HG03159 (cell line): ENCODE measurements at regions not wholly inside any gene's neighbourhood (a gene's known extent, or its start where the extent isn't known, plus 50 kb on each side); places are given as distances from the start of the nearest gene placed in this dataset.
A peak's percentile ranks its signal among the peaks of the same experiment; 100 is the strongest.

Experiments
- ATAC-seq: cut with Tn5 transposase; IDR thresholded peaks from one replicate; pipeline ENCODE4 v1.9.1; 2021; ENCODE audit warnings: mild to moderate bottlenecking, moderate library complexity; ENCODE audit not compliant: unreplicated experiment

GRCh38 chr3:150177673-150178381 is 207.1 kb upstream of the PFN2 start:
- ATAC-seq = no peak

- ATAC-seq = no peak
Observed at GRCh38 chr3:150174179-150174578, 203.5 kb upstream of the PFN2 start.

DNA sequence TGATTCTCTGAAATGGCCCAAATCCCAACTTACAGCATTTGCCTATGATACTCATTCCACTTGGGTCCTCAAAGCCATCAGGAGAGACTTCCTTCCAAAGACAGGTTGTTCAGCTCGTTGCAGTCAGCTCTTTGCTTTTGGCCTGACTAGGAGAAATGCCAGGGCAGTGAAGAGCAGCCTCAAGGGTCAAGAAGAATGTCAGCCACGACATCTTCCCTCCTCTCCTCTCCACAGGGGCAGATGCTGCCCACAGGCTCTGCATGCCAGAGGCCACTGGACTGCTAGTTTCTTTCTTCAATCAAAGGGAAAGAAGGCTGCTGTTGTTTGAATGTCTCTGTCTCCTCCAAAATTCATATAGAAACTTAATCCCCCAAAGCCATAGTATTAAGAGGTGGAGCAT is 201.7 kb upstream of the PFN2 start:
- ATAC-seq = no peak

DNA sequence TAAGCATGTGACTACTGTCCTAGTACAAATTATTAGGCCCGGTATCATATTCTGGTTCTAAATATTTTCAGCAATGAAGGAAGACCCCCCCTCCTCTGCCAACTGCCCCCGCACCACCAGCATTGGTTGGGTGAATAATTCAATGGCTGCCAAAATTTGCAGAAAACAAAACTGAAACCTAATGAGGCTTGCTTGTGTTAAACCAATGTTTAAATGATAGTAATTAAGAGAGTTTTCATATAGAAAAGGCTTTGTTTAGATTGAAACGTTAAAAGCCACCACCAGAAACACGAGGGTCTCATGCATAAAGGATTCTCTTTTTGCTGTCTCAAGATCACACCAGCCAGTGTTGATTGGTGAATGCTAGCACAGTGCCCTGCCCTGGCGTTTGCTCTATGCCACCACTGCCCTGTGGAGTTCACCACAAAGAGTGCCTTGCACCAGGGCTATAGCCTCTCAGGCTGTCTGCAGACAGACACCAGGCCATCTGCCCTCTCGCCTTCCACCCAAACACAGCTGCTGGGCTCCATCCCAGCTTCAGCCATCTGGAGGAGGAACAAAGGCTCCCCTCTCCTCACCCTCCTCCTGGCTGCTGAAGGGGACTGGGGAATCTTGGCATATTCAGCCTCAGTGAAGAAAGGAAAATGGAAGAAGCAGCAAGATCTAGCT is 200.3 kb upstream of the PFN2 start:
- ATAC-seq = no peak

DNA sequence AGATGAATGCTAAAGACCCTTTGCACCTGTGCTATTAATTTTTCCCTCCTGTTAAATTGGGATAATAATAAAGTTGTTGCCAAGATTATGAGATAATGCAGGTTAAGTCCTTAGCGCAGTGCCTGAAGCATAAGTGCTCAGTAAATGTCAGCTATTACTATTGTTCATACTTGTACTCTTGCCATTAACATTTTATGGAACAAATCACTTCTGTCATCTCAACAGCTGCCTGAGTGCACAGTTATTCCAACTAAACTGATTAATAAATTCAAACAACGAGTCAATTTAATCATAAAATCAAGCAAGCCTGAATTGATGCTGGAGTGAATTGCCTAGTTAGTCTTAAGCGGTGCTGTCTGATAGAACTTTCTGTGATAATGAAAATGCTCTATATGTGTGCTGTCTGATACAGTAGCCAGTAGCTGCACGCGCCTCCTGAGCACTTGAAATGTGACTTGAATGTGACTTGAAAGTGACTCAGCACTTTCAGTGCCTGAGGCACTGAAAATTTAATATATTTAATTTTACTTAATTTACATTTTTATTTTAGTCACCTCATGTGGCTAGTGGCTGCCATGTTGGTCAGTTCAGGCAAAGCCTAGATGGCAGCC is 198.7 kb upstream of the PFN2 start:
- ATAC-seq = no peak

DNA sequence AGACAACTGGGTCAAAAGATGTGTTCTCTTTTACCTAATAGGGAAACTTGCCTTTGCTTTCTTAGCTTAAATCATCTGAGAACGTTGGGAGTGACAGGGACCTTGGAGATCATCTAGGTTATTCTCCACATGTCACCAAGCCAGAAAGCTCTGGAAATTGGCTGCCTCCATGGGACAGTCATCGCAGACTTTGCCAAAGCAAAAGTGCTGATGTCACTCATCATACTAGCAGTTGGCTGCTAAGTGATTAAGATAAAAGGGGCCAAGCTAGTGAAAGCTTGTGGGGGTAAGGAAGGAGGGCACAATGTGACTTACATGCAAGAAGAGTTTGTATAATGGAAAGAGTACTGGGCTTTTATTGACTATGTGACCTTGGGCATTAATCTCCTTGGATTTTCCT is 198.0 kb upstream of the PFN2 start:
- no peak for ATAC-seq

DNA sequence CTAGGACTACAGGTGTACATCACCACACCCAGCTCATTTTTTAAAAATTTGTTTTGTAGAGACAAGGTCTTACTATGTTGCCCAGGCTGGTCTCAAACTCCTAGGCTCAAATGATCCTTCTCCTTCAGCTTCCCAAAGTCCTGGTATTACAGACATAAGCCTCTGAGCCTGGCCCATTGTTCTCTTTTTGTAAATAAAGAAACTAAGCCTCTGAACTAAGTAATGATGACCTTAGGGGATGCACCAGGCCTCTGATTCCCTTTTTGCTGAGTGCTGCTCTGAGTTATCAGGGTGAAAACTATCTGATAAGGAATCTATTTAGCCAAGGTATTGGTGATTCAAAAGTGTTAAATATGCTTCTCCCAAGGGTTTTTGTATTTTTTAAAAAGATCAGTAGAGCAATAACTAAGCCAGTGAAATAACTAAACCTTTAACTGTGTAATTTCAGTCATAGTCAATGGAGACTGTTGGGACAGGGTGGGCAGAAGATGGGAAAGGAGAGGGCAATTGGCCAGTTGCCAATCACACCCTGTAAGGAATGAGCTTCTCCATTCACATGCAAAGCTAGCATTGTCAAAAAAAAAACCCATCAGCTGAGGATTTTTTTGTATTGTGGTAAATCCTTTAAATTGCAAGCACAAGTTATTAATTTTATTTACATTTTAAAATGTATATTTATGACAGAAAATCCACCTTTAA is 194.8 kb upstream of the PFN2 start:
- ATAC-seq = no peak

DNA sequence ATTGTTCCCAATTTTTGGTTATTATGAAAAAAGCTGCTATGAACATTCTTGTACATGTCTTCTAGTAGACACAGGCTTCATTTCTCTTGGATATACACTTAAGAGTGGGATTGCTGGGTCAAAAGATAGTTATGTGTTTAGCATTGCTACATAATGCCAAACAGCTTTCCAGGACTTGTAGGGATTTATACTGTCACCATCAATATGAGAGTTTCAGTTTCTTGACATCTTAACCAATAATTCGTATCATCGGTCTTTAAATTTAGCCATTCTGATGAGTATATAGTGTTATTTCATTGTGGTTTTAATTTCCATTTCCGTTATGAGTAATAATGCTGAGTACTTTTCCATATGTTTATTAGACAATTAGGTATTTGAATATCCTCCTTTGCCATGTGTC is 190.3 kb upstream of the PFN2 start:
- ATAC-seq = no peak

- no peak for ATAC-seq
Observed at GRCh38 chr3:150158943-150159625, 188.4 kb upstream of the PFN2 start.

DNA sequence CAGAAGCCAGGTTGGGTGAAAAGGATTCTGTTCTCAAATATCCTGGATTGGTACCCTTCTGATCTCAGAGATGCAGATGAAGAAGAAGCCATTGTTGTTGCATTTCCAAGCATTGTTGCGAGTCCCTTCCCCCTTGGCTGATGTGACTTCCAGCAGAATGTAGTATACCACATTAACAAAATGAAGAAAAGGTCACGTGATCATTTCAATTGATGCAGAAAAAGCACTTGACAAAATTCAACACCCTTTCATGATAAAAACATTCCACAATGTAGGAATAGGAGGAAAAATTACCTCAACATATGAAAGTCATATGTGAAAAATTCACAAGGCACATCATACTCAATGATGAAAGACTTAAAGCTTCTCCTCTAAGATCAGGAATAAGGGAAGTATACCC is 181.9 kb upstream of the PFN2 start:
- ATAC-seq = no peak

GRCh38 chr3:150150633-150151032 is 179.9 kb upstream of the PFN2 start:
- ATAC-seq = no peak

DNA sequence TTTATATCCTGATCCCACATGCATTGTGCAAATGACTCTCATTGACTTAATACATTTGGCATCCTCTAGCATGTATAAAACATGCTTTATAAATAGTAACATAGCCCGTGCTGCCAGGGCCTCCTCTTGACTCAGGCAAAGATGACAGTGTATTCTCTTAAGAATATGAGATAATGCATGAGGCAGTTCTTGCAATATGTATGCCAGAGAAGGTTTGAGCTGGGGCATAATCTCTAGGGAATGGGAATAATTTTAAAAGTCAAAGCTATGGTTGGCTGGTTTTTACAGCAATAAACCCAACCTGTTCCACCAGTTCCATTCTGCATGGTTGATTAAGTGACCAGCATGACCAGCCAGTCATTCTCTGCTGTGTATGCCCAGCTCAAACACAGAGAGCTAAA is 179.0 kb upstream of the PFN2 start:
- no peak for ATAC-seq

DNA sequence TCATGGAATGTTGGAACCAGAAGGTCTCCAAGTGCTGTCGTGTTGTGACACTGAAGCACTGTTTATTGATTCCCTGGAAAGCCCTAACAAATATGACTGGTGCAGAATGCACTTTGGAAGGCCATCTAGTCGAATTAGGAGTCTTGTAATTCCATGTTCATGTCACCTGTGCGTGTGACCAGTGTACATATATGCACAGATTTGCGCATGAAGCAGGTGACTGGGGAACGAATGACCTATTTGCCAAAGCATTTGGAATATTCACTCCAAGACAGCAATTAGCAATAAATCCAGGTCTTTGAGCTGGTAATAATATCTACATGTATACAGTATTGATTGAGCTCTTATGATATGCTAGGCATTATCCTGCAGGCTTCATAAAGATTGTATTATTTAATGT is 177.5 kb upstream of the PFN2 start:
- ATAC-seq = no peak

DNA sequence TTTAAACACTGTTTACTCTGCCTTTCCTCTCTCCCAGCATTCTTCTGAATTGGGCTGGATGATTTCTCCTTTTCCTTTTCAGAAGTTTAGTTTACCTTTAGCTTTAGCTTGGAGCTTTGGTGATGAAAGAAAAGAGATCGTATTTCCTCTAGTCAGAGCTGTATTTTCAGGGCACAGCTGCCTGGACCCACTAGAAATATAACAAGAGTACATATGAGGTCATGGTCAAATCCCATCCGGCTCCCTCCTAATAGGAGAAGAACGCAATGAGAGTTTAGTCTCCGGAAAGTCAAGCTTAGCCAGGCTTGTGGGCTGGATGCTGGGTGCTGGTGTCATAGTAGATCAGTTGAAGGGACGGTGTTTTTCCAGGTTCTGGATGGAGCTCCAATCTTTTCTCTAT is 177.1 kb upstream of the PFN2 start:
- no peak for ATAC-seq

- ATAC-seq = peak; percentile 53
Observed at GRCh38 chr3:150146991-150147761, 176.5 kb upstream of the PFN2 start.

DNA sequence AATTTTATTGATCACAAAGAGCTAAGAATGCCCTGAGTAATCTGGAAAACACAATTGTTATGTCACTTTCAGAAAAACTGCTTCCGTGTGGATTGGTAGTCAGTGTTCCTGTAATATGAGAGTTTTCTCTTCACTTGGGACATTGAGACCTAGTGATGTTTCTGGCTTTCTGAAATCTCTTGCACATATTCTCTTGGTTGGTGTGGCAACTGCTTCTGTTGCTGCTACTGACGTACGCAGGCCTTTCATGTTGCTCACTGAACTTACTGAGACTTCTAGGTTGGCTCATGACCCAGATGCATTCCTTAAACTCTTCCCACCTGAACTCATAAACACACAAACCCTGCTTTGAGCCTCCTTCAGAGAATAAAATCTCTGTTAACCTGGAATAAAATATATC is 175.0 kb upstream of the PFN2 start:
- ATAC-seq = no peak

DNA sequence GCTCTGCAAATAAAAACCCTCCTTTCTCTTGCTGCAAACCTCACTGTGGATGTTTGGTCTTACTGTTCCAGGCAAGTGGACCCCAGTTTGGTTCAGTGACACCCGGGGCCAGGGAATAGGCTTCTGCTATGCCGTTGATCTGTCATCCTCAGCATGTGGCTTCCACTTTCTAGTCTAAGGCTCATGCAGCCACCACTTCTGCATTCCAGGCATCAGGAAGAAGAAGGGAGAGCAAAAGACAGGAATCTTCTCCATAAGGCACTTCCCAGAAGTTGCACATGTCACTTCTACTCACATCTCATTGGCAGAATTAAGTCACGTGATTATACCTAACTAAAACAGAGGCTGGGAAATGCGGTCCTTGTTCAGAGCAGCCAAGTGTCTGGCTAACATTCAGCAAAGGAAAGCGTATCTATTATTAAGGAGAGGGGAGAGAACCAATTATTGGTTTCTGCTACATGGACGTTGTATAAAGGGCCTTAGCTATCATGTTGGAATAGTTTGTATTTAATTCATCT is 173.6 kb upstream of the PFN2 start:
- no peak for ATAC-seq

DNA sequence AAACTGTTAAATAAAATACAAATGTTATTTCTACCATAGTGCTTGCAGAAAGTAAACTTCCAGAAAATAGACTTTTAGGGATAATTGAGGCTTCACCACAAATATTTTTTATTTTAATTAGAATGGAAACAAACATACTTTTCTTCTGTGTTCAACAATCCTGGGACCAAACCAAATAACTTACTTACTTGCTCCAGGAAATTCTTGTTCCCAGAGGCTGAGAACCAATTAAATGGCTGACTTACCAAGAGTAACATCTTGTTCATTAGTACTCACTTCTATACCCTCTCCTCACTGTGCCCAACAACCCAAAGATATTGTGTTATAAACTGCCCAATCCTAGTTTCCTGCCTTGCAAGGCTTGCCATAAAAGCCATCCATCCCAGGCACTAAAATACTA is 172.2 kb upstream of the PFN2 start:
- no peak for ATAC-seq

GRCh38 chr3:150141790-150142326 is 171.2 kb upstream of the PFN2 start:
- no peak for ATAC-seq
